ENCODE measurements at regions not wholly inside any gene's neighbourhood (a gene's known extent, or its start where the extent isn't known, plus 50 kb on each side); places are given as distances from the start of the nearest gene placed in this dataset.

- no peaks in the 10 kb centered on the region for H3K9me3 ChIP-seq
- no peak overlapping the region for H3K4me3 ChIP-seq
- no peaks in the 10 kb centered on the region for H3K27me3 ChIP-seq
- DNase-seq: no peak
- H3K36me3 ChIP-seq: no peaks in the 10 kb centered on the region
- TF ChIP-seq, protein P1, sequence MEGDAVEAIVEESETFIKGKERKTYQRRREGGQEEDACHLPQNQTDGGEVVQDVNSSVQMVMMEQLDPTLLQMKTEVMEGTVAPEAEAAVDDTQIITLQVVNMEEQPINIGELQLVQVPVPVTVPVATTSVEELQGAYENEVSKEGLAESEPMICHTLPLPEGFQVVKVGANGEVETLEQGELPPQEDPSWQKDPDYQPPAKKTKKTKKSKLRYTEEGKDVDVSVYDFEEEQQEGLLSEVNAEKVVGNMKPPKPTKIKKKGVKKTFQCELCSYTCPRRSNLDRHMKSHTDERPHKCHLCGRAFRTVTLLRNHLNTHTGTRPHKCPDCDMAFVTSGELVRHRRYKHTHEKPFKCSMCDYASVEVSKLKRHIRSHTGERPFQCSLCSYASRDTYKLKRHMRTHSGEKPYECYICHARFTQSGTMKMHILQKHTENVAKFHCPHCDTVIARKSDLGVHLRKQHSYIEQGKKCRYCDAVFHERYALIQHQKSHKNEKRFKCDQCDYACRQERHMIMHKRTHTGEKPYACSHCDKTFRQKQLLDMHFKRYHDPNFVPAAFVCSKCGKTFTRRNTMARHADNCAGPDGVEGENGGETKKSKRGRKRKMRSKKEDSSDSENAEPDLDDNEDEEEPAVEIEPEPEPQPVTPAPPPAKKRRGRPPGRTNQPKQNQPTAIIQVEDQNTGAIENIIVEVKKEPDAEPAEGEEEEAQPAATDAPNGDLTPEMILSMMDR (IDR thresholded peaks at IDR 0.05): no peak
- TF ChIP-seq POLR2A (IDR thresholded peaks at IDR 0.05): no peak
- no peak overlapping the region for H3K27ac ChIP-seq
- no peaks in the 10 kb centered on the region for H3K4me1 ChIP-seq
These were observed 239.2 kb downstream of the MEIS1 start for GRCh38 chr2:66674087-66674486.

DNA sequence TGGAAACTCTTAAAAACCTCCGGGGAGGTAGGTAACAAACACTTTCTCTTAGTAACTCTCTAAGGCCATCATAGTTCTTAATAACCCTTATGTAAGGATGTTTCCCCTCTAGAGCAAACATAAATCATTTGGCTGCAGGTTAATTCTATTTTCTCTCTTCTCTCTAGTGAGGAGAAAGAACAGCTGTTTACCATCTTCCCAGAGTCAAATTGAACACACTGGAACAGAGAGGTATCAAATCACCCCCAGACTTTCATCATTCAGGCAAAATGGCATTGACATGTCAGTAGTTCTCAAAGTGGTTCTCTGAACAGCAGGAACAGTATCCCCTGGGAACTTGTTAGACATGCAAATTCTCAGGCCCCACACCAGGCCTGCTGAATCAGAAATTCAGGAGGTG, 240.7 kb downstream of the MEIS1 start:
- Histone ChIP-seq H3K36me3 (no peaks in the 10 kb centered on the region), H3K4me1 (no peaks in the 10 kb centered on the region), H3K27me3 (no peaks in the 10 kb centered on the region), H3K9me3 (no peaks in the 10 kb centered on the region), H3K4me3 (no peak overlapping the region), H3K27ac (no peak overlapping the region)
- no peak for DNase-seq
- TF ChIP-seq POLR2A (IDR thresholded peaks at IDR 0.05): no peak
- TF ChIP-seq, protein P1 (IDR thresholded peaks at IDR 0.05): no peak

DNA sequence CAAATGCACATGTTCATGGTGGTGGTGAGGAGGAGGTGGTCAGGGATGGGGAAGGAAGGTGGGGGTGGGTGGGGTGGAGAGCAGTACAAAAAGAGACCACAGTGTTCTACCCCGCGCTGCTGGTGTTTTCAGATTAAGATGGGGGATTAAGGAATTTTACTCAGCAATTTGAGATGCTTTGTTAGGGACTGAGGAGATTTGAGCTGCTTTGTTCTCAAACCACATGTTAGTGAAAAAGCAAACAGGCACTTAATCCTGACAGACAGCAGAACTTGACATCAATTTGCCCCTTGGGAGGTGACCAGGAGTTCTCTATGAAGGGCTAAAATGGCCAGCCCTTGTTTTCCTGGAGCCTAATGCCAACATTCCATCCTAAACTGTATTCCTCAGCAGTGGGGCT, 244.5 kb downstream of the MEIS1 start:
- Histone ChIP-seq H3K36me3 (no peaks in the 10 kb centered on the region), H3K27ac (no peak overlapping the region), H3K4me3 (no peak overlapping the region), H3K27me3 (no peaks in the 10 kb centered on the region), H3K4me1 (no peaks in the 10 kb centered on the region), H3K9me3 (no peaks in the 10 kb centered on the region)
- DNase-seq: no peak
- TF ChIP-seq POLR2A (IDR thresholded peaks at IDR 0.05): no peak
- TF ChIP-seq, protein P1 (IDR thresholded peaks at IDR 0.05): no peak

DNA sequence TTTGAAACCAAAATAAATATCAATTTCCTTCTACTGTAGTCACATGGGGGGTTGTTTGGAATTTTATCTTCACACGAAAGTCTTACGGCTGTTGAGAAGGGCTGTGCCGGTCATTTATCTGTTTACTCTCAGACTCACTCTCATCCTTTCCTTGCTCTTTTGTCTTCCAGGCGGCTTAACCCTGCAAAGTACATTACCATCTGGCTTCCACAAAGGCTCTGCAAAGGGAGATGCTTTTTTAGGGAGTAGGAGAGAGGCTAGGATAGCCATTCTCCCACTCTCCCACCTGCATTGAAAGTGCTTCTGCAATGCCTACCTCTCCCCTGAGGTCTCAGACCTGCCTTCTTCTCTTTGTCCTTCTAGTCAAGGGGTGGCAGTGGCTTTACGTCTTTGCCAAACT, 247.6 kb downstream of the MEIS1 start:
- TF ChIP-seq, protein P1 (IDR thresholded peaks at IDR 0.05): no peak
- H3K36me3 ChIP-seq: no peaks in the 10 kb centered on the region
- no peak overlapping the region for H3K27ac ChIP-seq
- H3K27me3 ChIP-seq: no peaks in the 10 kb centered on the region
- H3K9me3 ChIP-seq: no peaks in the 10 kb centered on the region
- no peak overlapping the region for H3K4me3 ChIP-seq
- H3K4me1 ChIP-seq: no peaks in the 10 kb centered on the region
- no peak for DNase-seq

- H3K27ac ChIP-seq: no peak overlapping the region
- H3K4me1 ChIP-seq: no peaks in the 10 kb centered on the region
- no peaks in the 10 kb centered on the region for H3K36me3 ChIP-seq
- TF ChIP-seq, protein P1 (IDR thresholded peaks at IDR 0.05): no peak
- TF ChIP-seq POLR2A (IDR thresholded peaks at IDR 0.05): no peak
- no peaks in the 10 kb centered on the region for H3K9me3 ChIP-seq
- no peak overlapping the region for H3K4me3 ChIP-seq
- H3K27me3 ChIP-seq: no peaks in the 10 kb centered on the region
- no peak for DNase-seq
These were observed 248.1 kb downstream of the MEIS1 start for GRCh38 chr2:66683064-66683463.

- Histone ChIP-seq H3K9me3 (no peaks in the 10 kb centered on the region), H3K4me3 (no peak overlapping the region), H3K27me3 (no peaks in the 10 kb centered on the region), H3K27ac (no peak overlapping the region), H3K4me1 (no peaks in the 10 kb centered on the region), H3K36me3 (no peaks in the 10 kb centered on the region)
- no peak for TF ChIP-seq POLR2A (IDR thresholded peaks at IDR 0.05)
- TF ChIP-seq, protein P1 (IDR thresholded peaks at IDR 0.05): no peak
- DNase-seq: no peak
These were observed 248.7 kb downstream of the MEIS1 start for GRCh38 chr2:66683599-66683998.

Data from Peyer's patch (tissue), 4 donors.